Hepatocyte (in vitro differentiated cells): ENCODE measurements at regions not wholly inside any gene's neighbourhood (a gene's known extent, or its start where the extent isn't known, plus 50 kb on each side); places are given as distances from the start of the nearest gene placed in this dataset.

Experiments used
- DNase-seq: peaks from one replicate; pipeline ENCODE4 v3.0.0-alpha.2; 2016; ENCODE audit warnings: low spot score
- H2AFZ ChIP-seq: fragments of 200-600 bp; sonication (generic); 2 replicates; pipeline ENCODE4 v1.6.0; 2016; ENCODE audit warnings: antibody characterized with exemption, mild to moderate bottlenecking
- H3K27ac ChIP-seq: fragments of 200-600 bp; sonication (generic); 2 replicates; pipeline ENCODE4 v1.5.1; 2016; ENCODE audit warnings: mild to moderate bottlenecking
- H3K27me3 ChIP-seq: fragments of 200-600 bp; sonication (generic); 2 replicates; pipeline ENCODE4 v1.6.1; 2016
- H3K36me3 ChIP-seq: fragments of 200-600 bp; sonication (generic); replicated peaks from 2 replicates; pipeline ENCODE4 v1.5.1; 2016; ENCODE audit warnings: low read depth; ENCODE audit not compliant: insufficient read depth
- H3K4me1 ChIP-seq: fragments of 200-600 bp; sonication (generic); 2 replicates; pipeline ENCODE4 v1.5.1; 2016; ENCODE audit warnings: mild to moderate bottlenecking, moderate library complexity; ENCODE audit not compliant: insufficient read depth
- H3K4me2 ChIP-seq: fragments of 200-600 bp; sonication (generic); 2 replicates; pipeline ENCODE4 v1.6.0; 2016
- H3K4me3 ChIP-seq: fragments of 200-600 bp; sonication (generic); 2 replicates; pipeline ENCODE4 v1.5.1; 2016; ENCODE audit warnings: mild to moderate bottlenecking
- H3K79me2 ChIP-seq: fragments of 200-600 bp; sonication (generic); 2 replicates; pipeline ENCODE4 v1.6.0; 2017; ENCODE audit warnings: mild to moderate bottlenecking
- H3K9me2 ChIP-seq: fragments of 200-600 bp; sonication (generic); replicated peaks from 2 replicates; pipeline ENCODE4 v1.6.0; 2017; ENCODE audit warnings: mild to moderate bottlenecking; ENCODE audit not compliant: insufficient read depth
- H3K9me3 ChIP-seq: fragments of 200-600 bp; sonication (generic); 2 replicates; pipeline ENCODE4 v1.5.1; 2016; ENCODE audit warnings: low read depth, mild to moderate bottlenecking
- H4K20me1 ChIP-seq: fragments of 200-600 bp; sonication (generic); 2 replicates; pipeline ENCODE4 v1.6.0; 2016; ENCODE audit warnings: mild to moderate bottlenecking; ENCODE audit not compliant: insufficient read depth, poor library complexity, severe bottlenecking
- EZH2 ChIP-seq: fragments of 200-600 bp; sonication (generic); IDR thresholded peaks from 2 replicates; pipeline ENCODE4 v1.6.1; 2016; ENCODE audit warnings: antibody characterized with exemption, mild to moderate bottlenecking, borderline replicate concordance
- EZH2phosphoT487 ChIP-seq: fragments of 200-600 bp; sonication (generic); IDR thresholded peaks from one replicate; pipeline ENCODE4 v1.6.1; 2018; ENCODE audit warnings: antibody characterized with exemption, mild to moderate bottlenecking, low read depth, moderate library complexity; ENCODE audit not compliant: unreplicated experiment, severe bottlenecking
- WGBS: methylation state at CpG from one replicate; pipeline ENCODE4 v1.1.6; 2016; ENCODE audit warnings: low lambda C conversion rate; ENCODE audit errors: missing lambda C conversion rate; 5-methylcytosine and 5-hydroxymethylcytosine counted together
- TF ChIP-seq, protein P1 (sequence below): fragments of 200-600 bp; sonication (generic); IDR thresholded peaks from 2 replicates; pipeline ENCODE4 v1.5.1; 2016; ENCODE audit warnings: antibody characterized with exemption, mild to moderate bottlenecking; ENCODE audit not compliant: poor library complexity

DNA sequence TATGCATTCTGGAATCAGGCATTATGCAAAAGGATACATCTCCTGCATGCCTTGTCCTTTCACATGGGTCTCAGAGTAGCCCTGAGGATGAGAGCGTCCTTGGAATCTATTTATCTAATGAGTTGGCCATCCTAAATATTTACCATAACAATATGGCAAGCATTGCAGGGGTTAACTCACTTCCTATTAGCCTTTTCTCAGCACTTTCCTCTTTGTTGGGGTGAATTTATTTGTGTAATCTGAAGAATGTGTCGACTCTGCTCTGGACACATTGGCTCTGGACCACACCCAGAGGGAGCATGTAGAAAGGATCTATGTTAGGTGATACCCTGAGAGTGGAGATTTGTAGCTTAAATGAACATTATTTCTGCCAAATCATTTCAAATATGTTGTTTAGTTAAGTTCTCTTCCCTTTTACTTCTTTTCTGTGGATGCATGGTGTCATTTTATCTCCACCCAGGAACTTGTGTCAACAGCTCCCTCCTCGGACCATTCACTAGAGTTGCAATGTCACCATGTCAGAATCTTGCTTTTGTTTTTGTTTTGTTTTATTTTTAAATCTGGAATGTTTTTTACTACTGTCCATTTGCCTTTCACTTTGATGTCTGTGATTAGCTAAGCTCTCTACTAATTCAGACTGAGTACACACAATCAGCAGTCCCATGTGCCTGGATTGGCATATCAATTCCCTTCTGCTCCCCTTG lies 757.0 kb upstream of the MMS22L start:
- DNase-seq: peak; percentile 15
- Histone ChIP-seq H2AFZ (no peak overlapping the region), H3K4me3 (no peak overlapping the region), H3K27me3 (no peaks in the 10 kb centered on the region), H3K36me3 (no peaks in the 10 kb centered on the region), H3K9me3 (no peaks in the 10 kb centered on the region), H3K27ac (no peak overlapping the region), H3K4me2 (peak overlapping the region; percentile 31), H3K79me2 (no peaks in the 10 kb centered on the region), H3K4me1 (peaks cover 3% of the 10 kb centered on the region), H4K20me1 (no peaks in the 10 kb centered on the region), H3K9me2 (no peaks in the 10 kb centered on the region)
- TF ChIP-seq EZH2phosphoT487: no peak
- TF ChIP-seq, protein P1, sequence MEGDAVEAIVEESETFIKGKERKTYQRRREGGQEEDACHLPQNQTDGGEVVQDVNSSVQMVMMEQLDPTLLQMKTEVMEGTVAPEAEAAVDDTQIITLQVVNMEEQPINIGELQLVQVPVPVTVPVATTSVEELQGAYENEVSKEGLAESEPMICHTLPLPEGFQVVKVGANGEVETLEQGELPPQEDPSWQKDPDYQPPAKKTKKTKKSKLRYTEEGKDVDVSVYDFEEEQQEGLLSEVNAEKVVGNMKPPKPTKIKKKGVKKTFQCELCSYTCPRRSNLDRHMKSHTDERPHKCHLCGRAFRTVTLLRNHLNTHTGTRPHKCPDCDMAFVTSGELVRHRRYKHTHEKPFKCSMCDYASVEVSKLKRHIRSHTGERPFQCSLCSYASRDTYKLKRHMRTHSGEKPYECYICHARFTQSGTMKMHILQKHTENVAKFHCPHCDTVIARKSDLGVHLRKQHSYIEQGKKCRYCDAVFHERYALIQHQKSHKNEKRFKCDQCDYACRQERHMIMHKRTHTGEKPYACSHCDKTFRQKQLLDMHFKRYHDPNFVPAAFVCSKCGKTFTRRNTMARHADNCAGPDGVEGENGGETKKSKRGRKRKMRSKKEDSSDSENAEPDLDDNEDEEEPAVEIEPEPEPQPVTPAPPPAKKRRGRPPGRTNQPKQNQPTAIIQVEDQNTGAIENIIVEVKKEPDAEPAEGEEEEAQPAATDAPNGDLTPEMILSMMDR: peak; percentile 50
- no peak for TF ChIP-seq EZH2
- 33% methylated on average over 3 of the region's 3 CpGs for WGBS

DNA sequence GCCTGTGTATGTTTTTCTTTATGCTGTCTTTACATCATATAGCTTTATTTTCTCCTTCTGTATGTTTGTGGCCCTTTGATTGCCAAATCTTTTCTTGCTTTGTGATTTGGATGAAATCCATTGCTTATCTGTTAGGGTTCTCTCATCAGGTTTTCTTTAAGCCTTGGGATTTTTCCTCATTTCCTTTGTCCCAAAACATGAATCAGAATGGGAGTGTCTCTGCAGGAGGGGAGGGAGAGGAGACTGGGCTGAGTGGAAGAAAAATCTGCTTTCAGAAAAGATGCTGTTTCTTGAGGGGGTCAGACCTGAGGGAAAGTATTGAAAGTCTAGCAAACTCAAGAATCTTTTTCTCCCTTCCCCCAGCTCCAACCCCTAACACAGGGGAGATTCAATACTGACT lies 758.0 kb upstream of the MMS22L start:
- Histone ChIP-seq H3K27ac (no peak overlapping the region), H3K36me3 (no peaks in the 10 kb centered on the region), H3K4me2 (no peak overlapping the region), H2AFZ (no peak overlapping the region), H3K27me3 (no peaks in the 10 kb centered on the region), H3K4me3 (no peak overlapping the region), H3K4me1 (peaks cover 3% of the 10 kb centered on the region), H3K79me2 (no peaks in the 10 kb centered on the region), H3K9me2 (no peaks in the 10 kb centered on the region), H4K20me1 (no peaks in the 10 kb centered on the region), H3K9me3 (no peaks in the 10 kb centered on the region)
- no peak for TF ChIP-seq EZH2phosphoT487
- no peak for TF ChIP-seq EZH2
- TF ChIP-seq, protein P1: no peak
- no peak for DNase-seq

DNA sequence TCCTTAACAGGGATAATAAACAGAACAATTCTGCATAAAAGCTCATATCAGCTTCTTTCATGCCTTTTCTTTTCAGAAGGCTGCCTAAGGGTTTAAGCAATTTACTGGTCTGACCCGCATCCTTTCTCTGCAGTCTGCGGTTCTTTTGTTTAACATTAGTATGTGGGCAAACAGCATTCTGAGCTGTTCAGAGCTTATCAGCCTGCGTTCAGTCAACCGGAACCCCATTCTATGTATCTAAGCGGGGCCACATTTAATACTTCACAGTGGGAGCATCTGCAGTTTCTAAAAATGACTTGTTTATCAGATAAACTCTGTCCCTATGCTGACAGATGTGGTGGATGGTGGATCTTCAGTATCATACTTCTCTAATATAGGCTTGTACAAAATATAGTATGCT lies 758.9 kb upstream of the MMS22L start:
- Histone ChIP-seq H3K27ac (no peak overlapping the region), H3K4me1 (peaks cover 3% of the 10 kb centered on the region), H4K20me1 (no peaks in the 10 kb centered on the region), H2AFZ (no peak overlapping the region), H3K9me2 (no peaks in the 10 kb centered on the region), H3K4me3 (no peak overlapping the region), H3K79me2 (no peaks in the 10 kb centered on the region), H3K9me3 (no peaks in the 10 kb centered on the region), H3K4me2 (no peak overlapping the region), H3K27me3 (no peaks in the 10 kb centered on the region), H3K36me3 (no peaks in the 10 kb centered on the region)
- TF ChIP-seq, protein P1: no peak
- TF ChIP-seq EZH2 (no peak), EZH2phosphoT487 (no peak)
- DNase-seq: no peak
- 11% methylated on average over 5 of the region's 5 CpGs for WGBS
